Left ventricle myocardium inferior (tissue), 1 donor: ENCODE measurements at regions not wholly inside any gene's neighbourhood (a gene's known extent, or its start where the extent isn't known, plus 50 kb on each side); places are given as distances from the start of the nearest gene placed in this dataset.

Experiments used
- DNase-seq: peaks from one replicate; pipeline ENCODE4 v3.0.0-alpha.2; 2020
- H3K27ac ChIP-seq: fragments of 200-600 bp; replicated peaks from 2 replicates; pipeline ENCODE4 v1.8.0; 2021
- H3K27me3 ChIP-seq: fragments of 200-600 bp; 2 replicates; pipeline ENCODE4 v1.8.0; 2021; ENCODE audit warnings: low read depth
- H3K36me3 ChIP-seq: fragments of 200-600 bp; 2 replicates; pipeline ENCODE4 v1.8.0; 2021
- H3K4me1 ChIP-seq: fragments of 200-600 bp; 2 replicates; pipeline ENCODE4 v1.8.0; 2021
- H3K4me3 ChIP-seq: fragments of 200-600 bp; 2 replicates; pipeline ENCODE4 v1.8.0; 2021; ENCODE audit warnings: mild to moderate bottlenecking, moderate library complexity
- H3K9me3 ChIP-seq: fragments of 200-600 bp; replicated peaks from 2 replicates; pipeline ENCODE4 v1.8.0; 2021
- CTCF ChIP-seq: fragments of 200-600 bp; IDR thresholded peaks from 2 replicates; pipeline ENCODE4 v1.8.0; 2021; ENCODE audit warnings: antibody characterized with exemption, mild to moderate bottlenecking, borderline replicate concordance
- intact Hi-C: fragments of 100-400 bp; cut with micrococcal nuclease; formaldehyde crosslinking; loops from one replicate; pipeline ENCODE4 v1.11.0; 2022
- donor health status: DM: no; HTN: yes; CAD: no; lungs with severe emphysema.

- Histone ChIP-seq H3K27me3 (no peaks in the 10 kb centered on the region), H3K27ac (no peak overlapping the region), H3K9me3 (no peaks in the 10 kb centered on the region), H3K4me3 (no peak overlapping the region), H3K4me1 (peaks cover 5% of the 10 kb centered on the region), H3K36me3 (no peaks in the 10 kb centered on the region)
- intact Hi-C loops = no loop called here
- DNase-seq = no peak
- no peak for TF ChIP-seq CTCF
Measured at GRCh38 chr2:147506889-147507288, 337.9 kb upstream of the ACVR2A start.

GRCh38 chr2:147502711-147503290, 342.0 kb upstream of the ACVR2A start:
- no peak for DNase-seq
- TF ChIP-seq CTCF = no peak
- no peak overlapping the region for H3K4me3 ChIP-seq
- H3K27me3 ChIP-seq = no peaks in the 10 kb centered on the region
- H3K27ac ChIP-seq = no peak overlapping the region
- no peaks in the 10 kb centered on the region for H3K4me1 ChIP-seq
- H3K36me3 ChIP-seq = no peaks in the 10 kb centered on the region
- intact Hi-C loops = no loop called here
- H3K9me3 ChIP-seq = no peaks in the 10 kb centered on the region

- H3K27me3 ChIP-seq = no peaks in the 10 kb centered on the region
- no peak for DNase-seq
- no peak overlapping the region for H3K27ac ChIP-seq
- H3K36me3 ChIP-seq = no peaks in the 10 kb centered on the region
- no peaks in the 10 kb centered on the region for H3K9me3 ChIP-seq
- H3K4me3 ChIP-seq = no peak overlapping the region
- no peaks in the 10 kb centered on the region for H3K4me1 ChIP-seq
- TF ChIP-seq CTCF = no peak
- intact Hi-C loops = no loop called here
Measured at GRCh38 chr2:147501968-147502367, 342.9 kb upstream of the ACVR2A start.

- H3K27me3 ChIP-seq = no peaks in the 10 kb centered on the region
- H3K27ac ChIP-seq = peak overlapping the region; percentile 48
- H3K36me3 ChIP-seq = no peaks in the 10 kb centered on the region
- H3K9me3 ChIP-seq = no peaks in the 10 kb centered on the region
- intact Hi-C loops = no loop called here
- no peaks in the 10 kb centered on the region for H3K4me1 ChIP-seq
- no peak overlapping the region for H3K4me3 ChIP-seq
- no peak for DNase-seq
- TF ChIP-seq CTCF = no peak
Measured at GRCh38 chr2:147500819-147501395, 343.9 kb upstream of the ACVR2A start.

- DNase-seq = no peak
- Histone ChIP-seq H3K9me3 (no peaks in the 10 kb centered on the region), H3K36me3 (no peaks in the 10 kb centered on the region), H3K4me3 (no peak overlapping the region), H3K4me1 (no peaks in the 10 kb centered on the region), H3K27ac (peak overlapping the region; percentile 48), H3K27me3 (no peaks in the 10 kb centered on the region)
- intact Hi-C loops = no loop called here
- TF ChIP-seq CTCF = no peak
Measured at GRCh38 chr2:147500229-147500628, 344.6 kb upstream of the ACVR2A start.
